ENCODE measurements at regions not wholly inside any gene's neighbourhood (a gene's known extent, or its start where the extent isn't known, plus 50 kb on each side); places are given as distances from the start of the nearest gene placed in this dataset.

GRCh38 chr9:20037699-20038098, 248.9 kb upstream of the SLC24A2 start:
- no peak for DNase-seq

GRCh38 chr9:20033511-20033910, 244.7 kb upstream of the SLC24A2 start:
- no peak for DNase-seq

DNA sequence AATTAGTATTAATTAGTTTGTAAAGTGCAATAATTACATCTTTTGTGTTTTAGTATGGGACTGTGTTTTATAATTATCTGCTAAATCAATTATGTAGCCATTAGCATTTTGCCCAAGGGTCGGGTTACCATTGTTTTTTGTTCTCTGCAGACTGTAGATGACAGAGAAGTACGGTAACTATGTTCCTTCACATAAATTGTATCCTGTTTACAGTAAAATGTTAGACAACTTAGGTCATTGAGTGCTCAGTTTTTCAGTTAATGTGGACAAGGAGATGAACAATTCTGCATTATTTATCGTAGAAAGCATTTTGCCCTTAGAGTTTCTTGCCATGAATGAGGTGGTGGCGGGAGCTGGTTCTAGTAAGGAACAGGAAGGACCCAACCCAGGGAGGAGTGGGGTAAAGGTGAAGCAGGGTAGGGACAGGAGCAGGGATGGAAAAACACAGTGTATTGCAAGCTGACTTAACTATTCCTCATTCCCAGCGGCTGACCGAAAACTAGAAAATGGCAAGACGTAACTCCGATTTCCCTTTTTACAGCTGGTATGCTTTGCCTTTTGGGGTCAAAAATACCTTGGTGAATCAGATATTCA, 243.7 kb upstream of the SLC24A2 start:
- no peak for DNase-seq

DNA sequence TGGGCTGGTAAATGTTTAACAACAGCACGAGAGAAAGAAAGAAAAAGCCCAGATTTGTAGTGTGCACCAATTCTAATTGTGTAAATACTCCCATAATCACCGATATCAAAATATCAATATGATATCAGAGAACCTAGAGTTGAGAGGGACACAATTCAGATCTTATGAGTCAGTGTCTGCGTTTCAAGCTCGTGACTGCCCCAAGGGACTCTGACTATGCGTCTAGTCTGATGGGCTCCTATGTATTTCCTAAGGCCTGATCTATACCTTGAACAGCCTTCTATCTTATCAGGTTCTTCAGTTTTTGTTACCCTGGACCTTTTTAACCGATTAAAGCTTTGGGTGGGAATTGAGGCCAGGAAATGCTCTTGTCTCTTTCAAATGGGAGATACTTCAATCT, 243.0 kb upstream of the SLC24A2 start:
- no peak for DNase-seq

DNA sequence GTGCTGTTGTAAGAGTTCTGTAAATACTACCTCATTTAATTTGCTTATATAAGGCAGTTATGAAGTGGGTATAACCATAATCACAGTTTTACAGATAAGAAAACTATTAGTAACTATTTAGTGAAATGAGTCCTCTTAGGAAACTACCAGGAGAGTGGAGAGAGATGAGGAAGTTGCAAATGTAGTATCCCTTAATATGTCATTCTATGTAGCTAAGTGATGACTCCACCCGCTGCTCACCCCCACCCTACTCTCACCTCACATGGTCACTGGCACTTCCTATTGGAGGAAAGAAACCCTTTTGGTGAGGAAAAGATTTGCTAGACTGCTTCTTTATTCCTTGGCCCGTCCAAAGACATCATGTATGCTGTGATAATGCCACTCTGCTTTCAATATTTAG, 241.8 kb upstream of the SLC24A2 start:
- no peak for DNase-seq

DNA sequence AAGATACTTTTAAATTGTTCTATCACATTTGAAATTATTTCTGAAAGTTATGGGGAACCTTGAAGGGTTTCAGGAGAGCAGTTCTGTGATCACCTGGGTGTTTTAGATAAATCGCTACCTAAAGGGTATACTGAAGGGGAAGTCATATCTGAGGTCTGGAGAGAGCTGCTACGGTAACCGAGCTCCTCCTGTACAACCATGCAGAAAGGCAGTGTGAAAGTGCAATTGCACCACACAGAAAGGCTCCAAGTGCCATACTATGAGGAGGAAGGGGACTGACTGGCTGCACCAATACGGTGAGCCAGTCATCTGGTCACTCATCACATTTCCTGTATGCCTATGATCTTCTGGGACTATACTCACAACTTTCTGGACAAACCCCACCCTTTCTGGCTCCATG, 241.4 kb upstream of the SLC24A2 start:
- DNase-seq = no peak

- no peak for DNase-seq
Observed at GRCh38 chr9:20028849-20029231, 240.0 kb upstream of the SLC24A2 start.

DNA sequence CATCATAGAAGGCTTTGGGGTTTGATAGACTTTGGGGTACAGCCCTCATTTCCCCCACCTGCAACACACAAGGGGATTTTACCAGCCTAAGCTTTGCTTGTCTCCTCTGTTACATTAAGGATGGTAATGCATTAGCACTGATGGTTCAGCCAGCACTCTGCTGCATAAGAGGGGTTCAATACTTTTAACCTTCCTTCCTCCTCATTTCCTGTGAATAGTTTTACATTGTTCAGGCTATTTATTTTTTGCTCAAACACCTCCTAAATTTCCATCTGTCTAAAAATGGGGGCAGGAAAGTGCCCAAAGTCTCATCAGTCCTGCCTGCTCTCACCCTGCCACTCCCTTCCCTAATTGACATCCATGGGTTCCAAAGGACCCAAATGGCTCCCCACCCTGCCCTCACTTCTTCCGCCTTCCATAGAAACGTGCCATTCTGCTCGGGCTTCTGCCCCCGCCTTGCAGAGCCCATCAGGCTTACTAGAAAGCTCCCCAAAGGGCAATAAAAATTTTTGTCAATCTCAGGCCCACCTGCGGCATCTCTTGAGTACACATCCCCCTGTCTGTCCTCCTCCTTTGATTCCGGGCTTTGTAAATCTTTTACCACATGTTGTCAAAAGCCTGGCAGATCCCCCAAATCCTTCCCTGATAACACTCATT, 239.5 kb upstream of the SLC24A2 start:
- no peak for DNase-seq

- DNase-seq = no peak
Observed at GRCh38 chr9:20023961-20024571, 235.2 kb upstream of the SLC24A2 start.

GRCh38 chr9:20023210-20023905, 234.5 kb upstream of the SLC24A2 start:
- DNase-seq = no peak

- DNase-seq = no peak
Observed at GRCh38 chr9:20022410-20022809, 233.6 kb upstream of the SLC24A2 start.

- no peak for DNase-seq
Observed at GRCh38 chr9:20016611-20017010, 227.8 kb upstream of the SLC24A2 start.

GRCh38 chr9:20015427-20015931, 226.6 kb upstream of the SLC24A2 start:
- DNase-seq = no peak

DNA sequence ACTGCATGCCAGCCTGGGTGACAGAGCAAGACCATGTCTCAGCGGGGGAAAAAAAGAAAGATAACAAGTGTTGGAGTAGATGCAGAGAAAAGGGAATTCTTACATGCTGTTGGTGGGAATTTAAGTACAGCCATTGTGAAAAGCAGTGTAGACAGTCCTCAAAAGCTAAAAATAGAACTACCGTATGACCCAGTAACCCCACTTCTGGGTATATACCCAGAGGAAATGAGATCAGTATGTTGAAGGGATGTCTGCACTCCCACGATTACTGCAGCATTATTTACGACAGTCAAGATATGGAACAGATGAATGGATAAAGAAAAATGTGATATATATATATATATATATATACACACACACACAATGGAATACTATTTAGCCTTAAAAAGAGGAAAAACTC, 225.3 kb upstream of the SLC24A2 start:
- no peak for DNase-seq

DNA sequence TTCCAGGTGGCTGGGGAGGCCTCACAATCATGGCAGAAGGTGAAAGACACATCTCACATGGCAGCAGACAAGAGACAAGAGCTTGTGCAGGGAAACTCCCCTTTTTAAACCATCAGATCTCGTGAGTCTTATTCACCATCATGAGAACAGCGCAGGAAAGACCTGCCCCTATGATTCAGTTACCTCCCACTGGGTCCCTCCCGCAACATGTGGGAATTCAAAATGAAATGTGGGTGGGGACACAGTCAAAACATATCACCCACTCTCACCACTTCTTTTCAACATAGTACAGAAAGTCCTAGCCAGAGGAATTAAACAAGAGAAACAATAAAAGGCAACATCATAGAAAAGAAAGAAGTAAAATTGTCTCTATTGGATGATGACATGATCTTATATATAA, 223.4 kb upstream of the SLC24A2 start:
- DNase-seq = no peak

- no peak for DNase-seq
Observed at GRCh38 chr9:20009606-20010005, 220.8 kb upstream of the SLC24A2 start.

- no peak for DNase-seq
Observed at GRCh38 chr9:20002011-20002410, 213.2 kb upstream of the SLC24A2 start.

DNA sequence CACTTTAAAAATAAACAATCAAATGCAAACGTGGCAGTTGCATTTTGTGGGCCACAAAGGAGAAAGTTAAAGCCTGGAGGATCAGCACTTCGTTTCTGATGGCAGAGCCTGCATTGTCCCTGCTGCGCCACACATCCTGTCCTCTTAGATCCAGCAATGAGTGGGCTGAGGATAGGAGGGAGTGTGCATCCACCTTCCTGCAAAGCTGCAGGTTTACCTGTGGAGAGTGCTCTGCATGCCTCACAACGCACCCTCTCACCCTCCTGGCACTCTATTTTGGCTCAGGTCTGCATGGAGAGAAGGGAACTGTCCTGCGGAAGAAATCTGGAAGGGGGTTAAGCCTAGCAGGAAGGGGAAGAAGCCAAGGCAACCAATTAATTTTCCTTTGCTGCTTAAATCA, 212.2 kb upstream of the SLC24A2 start:
- no peak for DNase-seq

DNA sequence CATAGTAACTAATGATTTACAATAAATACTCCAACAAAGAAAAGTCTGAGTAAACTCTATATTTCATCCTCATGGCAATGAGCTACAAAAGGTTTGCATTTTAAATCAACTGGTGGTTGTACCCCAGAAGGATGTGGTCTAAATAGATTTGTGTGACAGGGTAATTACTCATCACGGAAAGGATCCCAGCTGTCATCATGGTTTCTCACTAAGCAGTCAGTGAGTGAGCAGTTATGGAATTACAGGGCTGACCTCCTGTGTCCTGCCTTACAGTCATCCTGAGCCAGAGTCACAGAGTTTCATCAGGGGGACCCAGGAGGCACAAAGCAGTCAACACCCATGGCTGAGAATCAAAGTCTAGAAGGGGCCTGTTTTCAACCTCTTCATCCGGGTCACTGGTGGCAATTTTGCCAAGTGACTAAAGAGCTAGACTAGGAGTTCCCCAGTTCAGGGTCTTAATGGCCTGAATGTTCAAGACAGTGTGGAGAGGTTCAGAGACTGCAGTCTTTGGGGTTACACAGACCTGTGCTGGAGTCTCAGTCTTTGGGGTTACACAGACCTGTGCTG, 210.7 kb upstream of the SLC24A2 start:
- no peak for DNase-seq

DNA sequence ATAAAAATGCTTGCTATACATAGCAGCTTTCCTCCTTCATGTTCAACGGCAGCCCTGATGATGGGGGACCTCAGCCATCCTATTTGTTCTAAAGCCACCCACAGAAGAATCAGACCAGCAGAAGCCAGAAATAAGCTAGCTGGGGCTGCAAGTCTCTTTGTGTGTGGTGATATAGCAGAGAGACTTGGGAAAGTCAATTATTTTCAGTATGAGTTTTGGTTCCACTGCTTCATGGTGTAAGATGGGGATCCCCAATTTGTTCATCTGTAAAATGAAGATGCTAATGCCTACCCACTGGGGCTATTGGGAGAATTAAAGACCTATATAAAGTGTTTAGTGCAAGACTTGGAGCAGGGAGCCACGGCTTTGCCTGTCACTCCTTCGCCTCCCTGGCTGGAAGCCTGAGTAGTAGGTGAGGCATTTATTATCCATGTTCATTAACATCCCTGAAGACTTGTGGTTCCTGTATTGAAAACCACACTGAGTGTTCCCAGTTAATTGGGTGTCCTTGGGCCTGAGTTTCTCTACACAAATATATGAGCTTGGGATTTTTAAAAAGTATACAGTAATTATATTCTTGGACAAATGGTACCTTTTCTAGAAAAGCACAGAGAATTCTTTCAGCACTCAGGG, 210.1 kb upstream of the SLC24A2 start:
- no peak for DNase-seq

DNA sequence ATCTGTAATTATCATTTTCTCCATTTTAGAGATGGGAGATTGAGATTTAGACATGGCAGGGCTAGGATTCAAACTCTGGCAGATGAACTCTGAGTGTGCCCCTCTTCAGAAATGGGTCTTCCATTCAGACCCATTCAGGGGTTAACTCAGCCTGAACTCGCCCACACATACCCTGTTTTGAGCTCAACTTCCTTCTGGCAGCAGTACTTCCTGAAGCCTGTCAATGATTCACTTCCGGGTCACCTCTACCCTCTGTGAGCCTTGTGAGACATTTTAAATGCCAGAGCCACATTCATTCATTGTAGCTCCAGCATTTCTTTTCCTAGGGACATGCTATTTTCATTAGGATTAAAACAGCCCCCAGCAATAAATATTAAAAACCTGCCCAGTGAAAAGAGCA, 209.3 kb upstream of the SLC24A2 start:
- no peak for DNase-seq

GRCh38 chr9:19995619-19996018, 206.8 kb upstream of the SLC24A2 start:
- no peak for DNase-seq

DNA sequence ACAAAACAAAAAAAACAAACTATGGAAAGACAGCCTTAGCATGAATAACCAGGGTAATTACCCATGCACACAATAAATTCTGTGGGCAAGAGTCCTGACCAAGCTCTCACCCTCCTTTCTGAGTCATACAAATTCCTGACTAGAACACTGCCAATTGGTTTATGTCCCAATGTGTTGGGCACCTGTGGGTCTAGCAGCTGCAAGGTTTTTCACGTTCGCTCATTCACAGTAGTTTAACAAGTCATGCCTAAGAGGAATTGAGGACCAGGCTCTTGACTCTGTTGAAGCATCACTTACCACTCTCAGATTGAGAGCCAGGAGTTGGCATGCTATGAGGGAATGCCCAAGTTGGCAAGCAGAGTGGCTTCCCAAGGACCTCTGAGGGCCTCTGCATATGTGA, 205.5 kb upstream of the SLC24A2 start:
- DNase-seq = no peak

Data from NCI-H748 treated with DMSO at 0.1 percent for 48 hours (cell line).